NB4 (cell line): ENCODE measurements at regions not wholly inside any gene's neighbourhood (a gene's known extent, or its start where the extent isn't known, plus 50 kb on each side); places are given as distances from the start of the nearest gene placed in this dataset.

ENCODE experiments used
- CTCF ChIP-seq: IDR thresholded peaks from one replicate; pipeline ENCODE4 v1.5.1; 2012; ENCODE audit warnings: low read depth, low read length
- MAX ChIP-seq: IDR thresholded peaks from 2 replicates; pipeline ENCODE4 v1.6.1; 2011; ENCODE audit warnings: low read depth, low read length
- POLR2A ChIP-seq: IDR thresholded peaks from 2 replicates; pipeline ENCODE4 v1.6.1; 2011; ENCODE audit warnings: mild to moderate bottlenecking; ENCODE audit not compliant: insufficient read length; ENCODE audit errors: extremely low read depth

GRCh38 chr2:131657895-131658768, 130.4 kb downstream of the CCDC74A start:
- no peak for TF ChIP-seq POLR2A
- TF ChIP-seq CTCF = no peak
- TF ChIP-seq MAX = no peak
